ENCODE measurements at regions not wholly inside any gene's neighbourhood (a gene's known extent, or its start where the extent isn't known, plus 50 kb on each side); places are given as distances from the start of the nearest gene placed in this dataset.

GRCh38 chr10:112871021-112871420, 79.0 kb upstream of the TCF7L2 start:
- TF ChIP-seq CTCF (IDR thresholded peaks at IDR 0.05; ENCODE audit: insufficient read depth, low read depth, low read length, missing control alignments), result no peak
- H3K4me3 ChIP-seq (ENCODE audit: low read depth, low read length), result no peak overlapping the region
- no peak for DNase-seq (ENCODE audit: low read depth)

DNA sequence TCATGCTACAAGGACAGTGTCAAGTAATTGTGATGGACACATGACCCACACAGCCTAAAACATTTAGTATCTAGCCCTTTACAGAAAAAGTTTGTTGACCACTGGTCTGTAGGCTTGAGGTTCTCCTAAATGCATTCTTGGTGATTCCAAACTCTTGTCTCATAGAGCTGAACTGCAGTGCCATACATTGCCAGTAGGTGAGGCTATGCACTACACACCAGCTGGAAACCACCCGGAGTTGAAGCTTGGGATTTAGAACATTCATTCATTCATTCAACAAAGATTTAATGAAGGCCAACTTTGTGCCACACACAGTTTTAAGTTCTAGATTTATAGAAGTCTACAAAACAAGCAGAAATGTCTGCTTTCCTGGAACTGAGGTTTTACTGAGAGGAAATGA, 77.3 kb upstream of the TCF7L2 start:
- peak; percentile 25 for TF ChIP-seq CTCF (IDR thresholded peaks at IDR 0.05; ENCODE audit: insufficient read depth, low read depth, low read length, missing control alignments)
- no peak for DNase-seq (ENCODE audit: low read depth)
- no peak overlapping the region for H3K4me3 ChIP-seq (ENCODE audit: low read depth, low read length)

DNA sequence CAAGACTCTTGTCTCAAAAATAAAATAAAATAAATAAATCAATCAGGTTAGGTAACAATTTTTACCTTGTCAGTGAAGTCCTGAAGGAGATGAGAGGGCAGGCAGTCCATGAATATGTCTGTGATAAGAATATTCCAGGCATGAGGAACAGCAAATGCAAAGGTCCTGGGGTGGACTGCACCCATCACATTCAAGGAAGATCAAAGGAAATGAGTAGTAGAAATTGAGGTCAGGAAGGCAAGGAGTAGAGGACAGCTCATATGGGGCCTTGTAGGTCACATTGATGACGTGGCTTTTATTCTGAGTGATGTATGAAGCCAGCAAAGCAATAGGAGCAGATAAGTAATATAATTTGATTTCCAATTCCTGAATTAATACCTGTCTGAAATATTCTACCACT, 76.5 kb upstream of the TCF7L2 start:
- no peak for TF ChIP-seq CTCF (IDR thresholded peaks at IDR 0.05; ENCODE audit: insufficient read depth, low read depth, low read length, missing control alignments)
- DNase-seq (ENCODE audit: low read depth), result no peak

DNA sequence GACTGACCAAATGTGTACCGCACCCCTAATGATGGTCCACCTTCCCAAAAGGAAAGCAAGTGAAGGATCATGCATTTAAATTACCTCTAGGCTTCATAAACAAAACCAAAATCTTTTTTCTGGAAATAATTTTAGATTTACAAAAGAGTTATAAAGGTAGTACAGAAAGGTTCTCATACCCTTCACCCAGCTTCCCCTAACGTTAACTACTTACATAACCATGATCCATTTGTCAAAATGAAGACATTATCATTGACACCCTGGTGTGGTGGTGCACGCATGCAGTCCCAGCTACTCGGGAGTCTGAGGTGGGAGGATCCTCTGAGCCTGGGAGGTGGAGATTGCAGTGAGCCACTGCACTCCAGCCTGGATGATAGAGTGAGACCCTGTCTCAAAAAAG, 75.1 kb upstream of the TCF7L2 start:
- DNase-seq (ENCODE audit: low read depth), result no peak
- H3K4me3 ChIP-seq (ENCODE audit: low read depth, low read length), result no peak overlapping the region
- no peak for TF ChIP-seq CTCF (IDR thresholded peaks at IDR 0.05; ENCODE audit: insufficient read depth, low read depth, low read length, missing control alignments)

More for the DNA sequence above, 76.5 kb upstream of the TCF7L2 start:
- no peak overlapping the region for H3K4me3 ChIP-seq (ENCODE audit: low read depth, low read length)

- no peak overlapping the region for H3K4me3 ChIP-seq (ENCODE audit: low read depth, low read length)
- no peak for TF ChIP-seq CTCF (IDR thresholded peaks at IDR 0.05; ENCODE audit: insufficient read depth, low read depth, low read length, missing control alignments)
- peak; percentile 9 for DNase-seq (ENCODE audit: low read depth)
Measured at GRCh38 chr10:112875476-112876267, 74.4 kb upstream of the TCF7L2 start.

GRCh38 chr10:112880633-112881530, 69.2 kb upstream of the TCF7L2 start:
- no peak for DNase-seq (ENCODE audit: low read depth)
- TF ChIP-seq CTCF (IDR thresholded peaks at IDR 0.05; ENCODE audit: insufficient read depth, low read depth, low read length, missing control alignments), result no peak
- no peak overlapping the region for H3K4me3 ChIP-seq (ENCODE audit: low read depth, low read length)

Measured in GM12865 (cell line).